ENCODE measurements at regions not wholly inside any gene's neighbourhood (a gene's known extent, or its start where the extent isn't known, plus 50 kb on each side); places are given as distances from the start of the nearest gene placed in this dataset.

- no peak for TF ChIP-seq REST (IDR thresholded peaks at IDR 0.05; ENCODE audit: low read depth, low read length)
- no peak for TF ChIP-seq SIN3A (IDR thresholded peaks at IDR 0.05; ENCODE audit: borderline replicate concordance, low read depth, low read length)
- TF ChIP-seq, protein P1, sequence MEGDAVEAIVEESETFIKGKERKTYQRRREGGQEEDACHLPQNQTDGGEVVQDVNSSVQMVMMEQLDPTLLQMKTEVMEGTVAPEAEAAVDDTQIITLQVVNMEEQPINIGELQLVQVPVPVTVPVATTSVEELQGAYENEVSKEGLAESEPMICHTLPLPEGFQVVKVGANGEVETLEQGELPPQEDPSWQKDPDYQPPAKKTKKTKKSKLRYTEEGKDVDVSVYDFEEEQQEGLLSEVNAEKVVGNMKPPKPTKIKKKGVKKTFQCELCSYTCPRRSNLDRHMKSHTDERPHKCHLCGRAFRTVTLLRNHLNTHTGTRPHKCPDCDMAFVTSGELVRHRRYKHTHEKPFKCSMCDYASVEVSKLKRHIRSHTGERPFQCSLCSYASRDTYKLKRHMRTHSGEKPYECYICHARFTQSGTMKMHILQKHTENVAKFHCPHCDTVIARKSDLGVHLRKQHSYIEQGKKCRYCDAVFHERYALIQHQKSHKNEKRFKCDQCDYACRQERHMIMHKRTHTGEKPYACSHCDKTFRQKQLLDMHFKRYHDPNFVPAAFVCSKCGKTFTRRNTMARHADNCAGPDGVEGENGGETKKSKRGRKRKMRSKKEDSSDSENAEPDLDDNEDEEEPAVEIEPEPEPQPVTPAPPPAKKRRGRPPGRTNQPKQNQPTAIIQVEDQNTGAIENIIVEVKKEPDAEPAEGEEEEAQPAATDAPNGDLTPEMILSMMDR (IDR thresholded peaks at IDR 0.05), result no peak
- no peak for TF ChIP-seq YY1 (IDR thresholded peaks at IDR 0.05; ENCODE audit: low read depth)
These were observed 488.0 kb downstream of the EIPR1 start for GRCh38 chr2:2889646-2890045.
